Activated T-helper 17 cell treated with anti-CD3 and anti-CD28 coated beads, Interleukin-2, amount 50 U/mL, for 72 hours (primary cell): ENCODE measurements at regions not wholly inside any gene's neighbourhood (a gene's known extent, or its start where the extent isn't known, plus 50 kb on each side); places are given as distances from the start of the nearest gene placed in this dataset.

Source experiments
- ATAC-seq: fragments of 150-1000 bp; cut with Tn5 transposase; replicated peaks from 2 replicates; pipeline ENCODE4 v1.10.0; 2021; ENCODE audit warnings: mild to moderate bottlenecking, moderate library complexity
- H3K27ac Mint-ChIP-seq: one replicate; pipeline ENCODE4 v1.8.0; 2022; ENCODE audit warnings: mixed read lengths
- H3K27me3 Mint-ChIP-seq: one replicate; pipeline ENCODE4 v1.8.0; 2022; ENCODE audit warnings: mixed read lengths
- H3K36me3 Mint-ChIP-seq: one replicate; pipeline ENCODE4 v1.8.0; 2022; ENCODE audit warnings: low read depth, mild to moderate bottlenecking, mixed read lengths
- H3K4me1 Mint-ChIP-seq: one replicate; pipeline ENCODE4 v1.8.0; 2022; ENCODE audit warnings: mixed read lengths
- H3K4me3 Mint-ChIP-seq: one replicate; pipeline ENCODE4 v1.8.0; 2022; ENCODE audit warnings: mild to moderate bottlenecking, mixed read lengths
- H3K9me3 Mint-ChIP-seq: one replicate; pipeline ENCODE4 v1.8.0; 2022; ENCODE audit warnings: mixed read lengths

DNA sequence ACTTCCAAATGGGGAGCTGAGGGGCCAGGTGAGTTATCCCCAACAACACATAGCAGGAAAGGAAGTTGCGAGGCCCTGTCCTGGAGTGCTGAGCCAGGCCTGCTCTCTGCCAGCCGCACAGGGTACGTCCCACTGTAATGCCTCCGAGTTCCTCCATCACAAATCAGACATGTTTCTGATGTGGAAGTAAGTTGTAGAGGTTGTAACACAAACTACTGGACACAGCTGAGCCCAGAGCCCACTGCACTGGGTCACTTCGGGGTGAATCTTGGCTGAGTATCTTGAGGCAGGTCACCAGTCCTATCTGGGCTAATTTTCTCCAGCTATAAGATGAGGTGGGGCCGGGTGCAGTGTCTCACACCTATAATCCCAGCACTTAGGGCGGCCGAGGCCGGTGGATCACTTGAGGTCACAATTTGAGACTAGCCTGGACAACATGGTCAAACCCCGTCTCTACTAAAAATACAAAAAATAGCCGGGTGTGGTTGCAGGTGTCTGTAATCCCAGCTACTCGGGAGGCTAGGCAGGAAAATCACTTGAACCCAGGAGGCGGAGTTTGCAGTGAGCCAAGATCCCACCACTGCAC lies 100.8 kb upstream of the CDH5 start:
- H3K27ac Mint-ChIP-seq, result no peak overlapping the region
- H3K4me3 Mint-ChIP-seq, result no peak overlapping the region
- ATAC-seq, result no peak
- no peaks in the 10 kb centered on the region for H3K9me3 Mint-ChIP-seq
- H3K27me3 Mint-ChIP-seq, result peaks cover 30% of the 10 kb centered on the region
- H3K4me1 Mint-ChIP-seq, result no peaks in the 10 kb centered on the region
- H3K36me3 Mint-ChIP-seq, result no peaks in the 10 kb centered on the region

DNA sequence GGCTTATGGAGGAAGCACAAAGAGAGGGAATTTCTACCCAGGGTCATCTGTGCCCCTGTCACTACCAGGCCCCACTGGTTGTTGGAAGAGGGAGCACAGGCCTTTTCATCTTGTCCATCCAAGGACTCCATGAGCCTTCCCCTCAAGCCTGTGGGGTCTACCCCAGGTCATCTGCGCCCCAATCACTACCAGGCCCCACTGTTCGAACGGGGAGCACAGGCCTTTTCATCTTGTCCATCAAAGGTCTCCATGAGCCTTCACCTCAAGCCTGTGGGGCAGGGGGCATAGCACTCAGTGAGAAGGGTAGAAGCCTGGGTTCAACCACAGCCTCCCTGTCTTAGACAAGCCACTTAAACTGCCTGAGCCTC lies 101.5 kb upstream of the CDH5 start:
- ATAC-seq, result no peak
- Mint-ChIP-seq H3K36me3 (no peaks in the 10 kb centered on the region), H3K4me3 (no peak overlapping the region), H3K4me1 (no peaks in the 10 kb centered on the region), H3K27ac (no peak overlapping the region), H3K27me3 (peaks cover 30% of the 10 kb centered on the region), H3K9me3 (no peaks in the 10 kb centered on the region)

DNA sequence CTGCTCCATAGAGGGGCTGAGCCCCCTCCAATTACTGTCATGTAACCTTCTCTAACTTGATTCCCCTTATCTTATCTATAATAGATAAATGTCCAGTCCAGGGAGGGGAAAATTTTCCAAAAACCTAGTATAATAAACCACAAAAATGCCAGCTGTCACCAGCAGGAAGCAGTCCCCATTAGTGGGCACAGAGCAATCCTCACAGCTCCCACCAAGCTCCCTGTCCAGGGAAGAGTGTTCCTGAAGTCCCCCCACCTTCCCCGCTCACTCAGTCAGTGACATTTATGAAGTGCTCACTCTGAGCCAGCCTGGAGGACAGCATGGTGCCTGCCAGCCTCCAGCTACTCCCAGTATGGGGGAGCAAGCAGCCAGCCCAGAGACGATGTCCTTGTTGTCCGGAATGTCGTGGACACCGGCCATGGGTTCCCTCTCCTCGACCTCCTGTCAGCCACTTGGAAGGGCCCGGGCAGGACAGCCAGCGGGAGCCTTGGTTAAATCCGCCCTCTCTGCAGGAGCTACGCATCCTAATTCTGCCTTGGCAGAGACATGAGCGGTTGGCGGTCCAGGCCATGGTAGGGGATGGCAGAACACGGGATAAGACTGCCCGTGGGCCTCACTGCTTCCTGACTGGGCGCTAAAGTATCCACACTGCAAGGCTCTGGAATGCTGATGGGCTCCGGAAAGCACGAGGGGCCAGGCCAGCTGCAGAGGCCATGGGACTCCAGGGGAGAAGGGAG lies 102.0 kb upstream of the CDH5 start:
- Mint-ChIP-seq H3K27me3 (peaks cover 30% of the 10 kb centered on the region), H3K36me3 (no peaks in the 10 kb centered on the region), H3K4me3 (no peak overlapping the region), H3K4me1 (no peaks in the 10 kb centered on the region), H3K27ac (no peak overlapping the region), H3K9me3 (no peaks in the 10 kb centered on the region)
- no peak for ATAC-seq

- no peaks in the 10 kb centered on the region for H3K4me1 Mint-ChIP-seq
- ATAC-seq, result no peak
- peaks cover 30% of the 10 kb centered on the region for H3K27me3 Mint-ChIP-seq
- H3K27ac Mint-ChIP-seq, result no peak overlapping the region
- H3K9me3 Mint-ChIP-seq, result no peaks in the 10 kb centered on the region
- no peak overlapping the region for H3K4me3 Mint-ChIP-seq
- H3K36me3 Mint-ChIP-seq, result no peaks in the 10 kb centered on the region
Measured at GRCh38 chr16:66263973-66264310, 102.5 kb upstream of the CDH5 start.

- Mint-ChIP-seq H3K4me1 (no peaks in the 10 kb centered on the region), H3K4me3 (no peak overlapping the region), H3K27me3 (peaks cover 30% of the 10 kb centered on the region), H3K9me3 (no peaks in the 10 kb centered on the region), H3K27ac (no peak overlapping the region), H3K36me3 (no peaks in the 10 kb centered on the region)
- ATAC-seq, result no peak
Measured at GRCh38 chr16:66263168-66263972, 103.1 kb upstream of the CDH5 start.

DNA sequence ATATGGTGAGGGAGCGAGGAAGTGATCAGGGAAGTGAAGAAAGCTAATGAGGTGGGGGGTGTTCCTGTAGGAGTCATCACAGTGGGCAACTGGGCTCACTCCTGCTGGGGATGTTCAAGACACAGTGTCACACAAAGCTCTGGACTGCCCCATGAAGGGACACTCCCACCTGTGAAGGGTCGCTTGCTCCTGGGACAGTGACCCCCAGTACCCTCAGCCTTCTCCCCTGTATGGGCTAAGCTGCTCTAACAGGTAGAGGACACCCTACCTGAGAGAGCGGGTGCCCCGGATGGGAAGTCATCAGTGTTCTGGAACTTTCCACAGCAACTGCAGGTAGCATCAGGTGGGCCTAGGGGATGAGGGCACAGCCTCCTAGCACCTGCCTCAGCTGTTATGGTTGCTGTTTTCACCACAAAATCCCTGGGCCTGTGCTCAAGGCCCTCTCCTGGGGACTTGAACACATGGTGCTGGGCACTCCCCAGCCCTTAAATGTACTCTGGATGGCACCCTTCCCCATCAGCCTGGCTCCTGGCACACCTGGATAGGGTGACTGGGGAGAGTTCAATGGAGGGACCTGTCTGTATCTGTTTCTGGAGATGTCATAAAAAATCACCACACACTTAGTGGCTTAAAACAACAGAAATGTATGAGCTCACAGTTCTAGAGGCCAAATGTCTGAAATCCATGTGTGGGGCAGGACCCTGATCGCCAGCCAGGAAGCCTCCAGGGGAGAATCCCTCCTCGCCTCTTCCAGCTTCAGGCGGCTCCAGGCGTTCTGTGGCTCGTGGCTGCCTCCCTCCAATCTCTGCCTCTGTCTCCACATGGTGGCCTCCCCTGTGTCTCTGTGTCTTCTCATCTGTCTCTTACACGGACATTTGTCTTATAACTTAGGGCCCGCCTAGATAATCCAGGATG lies 104.0 kb upstream of the CDH5 start:
- Mint-ChIP-seq H3K27ac (no peak overlapping the region), H3K4me1 (no peaks in the 10 kb centered on the region), H3K4me3 (no peak overlapping the region), H3K36me3 (no peaks in the 10 kb centered on the region), H3K9me3 (no peaks in the 10 kb centered on the region), H3K27me3 (peaks cover 22% of the 10 kb centered on the region)
- ATAC-seq, result no peak

DNA sequence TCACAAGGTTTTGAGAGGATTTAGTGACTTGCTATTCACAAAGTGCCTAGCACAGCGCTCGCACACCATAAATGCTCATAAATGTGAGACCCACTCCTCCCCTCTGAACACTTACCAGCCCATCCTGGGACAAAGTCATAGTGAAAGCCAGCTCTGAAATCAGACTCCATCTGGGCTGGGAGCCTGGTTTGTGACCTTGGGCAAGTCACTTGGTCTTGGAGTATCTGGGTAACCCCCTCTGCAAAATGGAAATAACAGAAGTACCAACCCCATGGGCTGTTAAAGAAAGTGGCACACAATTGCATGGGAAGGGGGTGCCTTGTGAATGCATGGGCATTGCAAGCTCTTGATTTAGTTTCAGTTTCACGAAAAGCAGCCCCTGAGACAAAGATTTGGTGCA lies 104.7 kb upstream of the CDH5 start:
- ATAC-seq, result no peak
- no peak overlapping the region for H3K27ac Mint-ChIP-seq
- H3K4me3 Mint-ChIP-seq, result no peak overlapping the region
- no peaks in the 10 kb centered on the region for H3K9me3 Mint-ChIP-seq
- H3K4me1 Mint-ChIP-seq, result no peaks in the 10 kb centered on the region
- H3K27me3 Mint-ChIP-seq, result peaks cover 27% of the 10 kb centered on the region
- no peaks in the 10 kb centered on the region for H3K36me3 Mint-ChIP-seq

- Mint-ChIP-seq H3K4me3 (no peak overlapping the region), H3K36me3 (no peaks in the 10 kb centered on the region), H3K27ac (no peak overlapping the region), H3K9me3 (no peaks in the 10 kb centered on the region), H3K27me3 (peaks cover 21% of the 10 kb centered on the region), H3K4me1 (no peaks in the 10 kb centered on the region)
- ATAC-seq, result no peak
Measured at GRCh38 chr16:66260522-66261254, 105.8 kb upstream of the CDH5 start.

- Mint-ChIP-seq H3K4me1 (no peaks in the 10 kb centered on the region), H3K27me3 (peaks cover 21% of the 10 kb centered on the region)
- ATAC-seq, result no peak
Measured at GRCh38 chr16:66258916-66259845, 107.3 kb upstream of the CDH5 start.

DNA sequence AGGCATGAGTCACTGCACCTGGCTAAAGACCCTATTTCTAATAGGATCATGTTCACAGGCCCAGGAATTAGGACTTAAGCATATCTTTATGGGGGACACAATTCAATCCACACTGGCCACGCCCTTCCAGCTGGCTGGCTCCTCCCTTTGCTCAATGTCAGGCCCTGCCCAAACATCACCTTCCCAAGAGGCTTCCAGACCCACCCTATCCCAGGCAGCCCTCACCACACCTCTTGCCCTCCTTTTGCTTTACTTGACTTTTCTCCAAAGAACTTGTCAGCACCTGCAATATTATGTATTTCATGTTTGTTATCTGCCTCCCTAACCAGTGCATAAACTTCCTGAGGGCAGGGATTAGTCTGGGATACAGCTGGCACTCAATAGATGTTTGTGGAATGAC lies 109.6 kb upstream of the CDH5 start:
- H3K27me3 Mint-ChIP-seq, result peaks cover 14% of the 10 kb centered on the region
- no peak overlapping the region for H3K4me3 Mint-ChIP-seq
- no peaks in the 10 kb centered on the region for H3K4me1 Mint-ChIP-seq
- no peak overlapping the region for H3K27ac Mint-ChIP-seq
- no peaks in the 10 kb centered on the region for H3K9me3 Mint-ChIP-seq
- no peak for ATAC-seq
- no peaks in the 10 kb centered on the region for H3K36me3 Mint-ChIP-seq

More at GRCh38 chr16:66258916-66259845, 107.3 kb upstream of the CDH5 start:
- Mint-ChIP-seq H3K9me3 (no peaks in the 10 kb centered on the region), H3K27ac (no peak overlapping the region), H3K36me3 (no peaks in the 10 kb centered on the region), H3K4me3 (no peak overlapping the region)

DNA sequence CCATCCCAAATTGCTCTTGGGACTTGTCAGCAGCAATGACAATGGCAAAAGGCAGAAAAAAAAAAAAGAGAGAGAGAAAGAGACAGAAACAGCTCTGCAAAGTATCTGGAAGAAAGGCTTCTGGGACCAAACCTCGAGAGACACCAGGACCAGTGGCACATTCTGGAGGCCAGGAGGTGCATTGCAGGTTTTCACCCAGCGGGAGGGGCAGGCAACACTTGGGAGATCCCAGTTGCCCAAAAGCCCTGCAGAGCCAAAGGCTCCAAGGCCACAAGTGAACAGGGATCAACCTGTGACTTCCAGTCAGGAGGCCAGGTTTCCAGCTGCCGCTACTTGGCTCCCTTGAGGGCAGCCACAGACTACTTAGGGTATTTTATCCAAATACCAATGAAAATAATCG lies 110.8 kb upstream of the CDH5 start:
- H3K4me1 Mint-ChIP-seq, result no peaks in the 10 kb centered on the region
- no peak for ATAC-seq
- H3K27ac Mint-ChIP-seq, result no peak overlapping the region
- H3K27me3 Mint-ChIP-seq, result peaks cover 21% of the 10 kb centered on the region
- no peaks in the 10 kb centered on the region for H3K36me3 Mint-ChIP-seq
- H3K9me3 Mint-ChIP-seq, result no peaks in the 10 kb centered on the region
- no peak overlapping the region for H3K4me3 Mint-ChIP-seq

- H3K4me1 Mint-ChIP-seq, result no peaks in the 10 kb centered on the region
- no peak overlapping the region for H3K4me3 Mint-ChIP-seq
- H3K27me3 Mint-ChIP-seq, result peaks cover 21% of the 10 kb centered on the region
- no peak overlapping the region for H3K27ac Mint-ChIP-seq
- no peak for ATAC-seq
- no peaks in the 10 kb centered on the region for H3K9me3 Mint-ChIP-seq
- H3K36me3 Mint-ChIP-seq, result no peaks in the 10 kb centered on the region
Measured at GRCh38 chr16:66254751-66255150, 111.7 kb upstream of the CDH5 start.

DNA sequence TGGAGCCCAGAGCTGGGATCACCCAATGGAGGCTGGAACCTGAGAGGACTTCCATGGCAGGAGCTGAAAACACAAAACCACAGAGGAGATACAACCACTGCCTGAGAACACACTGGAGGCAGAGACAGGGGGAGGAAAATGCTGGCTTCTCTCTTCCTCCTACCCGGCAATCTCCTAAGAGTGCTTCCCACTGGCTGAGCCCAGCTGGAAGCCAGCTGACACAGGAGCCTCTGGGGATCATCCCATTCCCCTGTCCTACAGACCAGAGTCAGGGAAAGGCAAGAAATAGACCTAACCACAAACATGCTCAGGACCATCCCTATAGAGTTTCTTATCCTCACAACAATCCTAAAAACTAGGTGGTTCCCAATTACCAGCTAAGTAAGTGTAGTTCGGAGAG lies 112.4 kb upstream of the CDH5 start:
- no peak overlapping the region for H3K27ac Mint-ChIP-seq
- no peaks in the 10 kb centered on the region for H3K9me3 Mint-ChIP-seq

More for the DNA sequence above, 112.4 kb upstream of the CDH5 start:
- no peaks in the 10 kb centered on the region for H3K4me1 Mint-ChIP-seq
- no peak overlapping the region for H3K4me3 Mint-ChIP-seq
- H3K36me3 Mint-ChIP-seq, result no peaks in the 10 kb centered on the region
- ATAC-seq, result no peak
- peaks cover 21% of the 10 kb centered on the region for H3K27me3 Mint-ChIP-seq
